ENCODE measurements at regions not wholly inside any gene's neighbourhood (a gene's known extent, or its start where the extent isn't known, plus 50 kb on each side); places are given as distances from the start of the nearest gene placed in this dataset.

GRCh38 chr1:58907398-58907797, 123.6 kb upstream of the JUN start:
- TF ChIP-seq CTCF (IDR thresholded peaks at IDR 0.05) (no peak), POLR2A (IDR thresholded peaks at IDR 0.05) (no peak)
